ENCODE measurements at regions not wholly inside any gene's neighbourhood (a gene's known extent, or its start where the extent isn't known, plus 50 kb on each side); places are given as distances from the start of the nearest gene placed in this dataset.

DNA sequence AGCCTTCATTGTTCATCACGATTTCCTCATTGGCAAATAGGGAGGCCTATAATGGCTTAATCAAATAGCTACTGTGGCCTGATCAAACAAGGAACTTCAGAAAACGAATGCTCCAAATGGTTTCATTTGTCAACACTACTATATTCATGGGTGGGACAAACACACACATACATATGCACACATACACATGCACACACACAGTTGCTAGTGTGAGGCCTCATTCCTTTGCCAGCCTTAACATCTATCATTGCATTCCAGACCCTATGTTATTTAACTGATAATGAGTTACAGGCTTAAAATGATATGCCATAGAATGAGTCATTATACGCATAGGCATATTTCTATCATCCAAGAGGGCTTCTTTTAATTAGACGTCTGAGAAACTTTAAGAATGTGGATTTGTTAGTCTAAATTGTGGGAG, 140.2 kb downstream of the KLF5 start:
- DNase-seq (ENCODE audit: low spot score) = no peak

DNA sequence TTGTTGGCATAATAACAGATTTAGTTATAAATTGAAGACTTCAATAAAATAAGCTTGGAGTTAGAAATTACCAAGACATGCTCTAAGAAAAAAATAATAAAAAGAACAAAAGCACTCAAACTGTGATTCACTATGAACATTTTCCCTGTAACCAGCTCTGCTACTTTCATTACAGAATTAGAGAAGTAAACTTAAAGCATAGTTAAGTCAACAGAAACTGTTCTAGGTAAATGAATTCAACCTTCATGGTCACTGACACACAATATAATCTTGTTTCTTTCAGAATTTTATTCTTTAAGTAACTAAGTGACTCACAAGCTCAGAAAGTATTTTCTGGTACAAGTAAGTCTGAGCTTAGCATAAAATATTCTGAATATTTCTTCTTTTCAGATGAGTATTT, 136.3 kb downstream of the KLF5 start:
- DNase-seq (ENCODE audit: low spot score) = no peak

DNA sequence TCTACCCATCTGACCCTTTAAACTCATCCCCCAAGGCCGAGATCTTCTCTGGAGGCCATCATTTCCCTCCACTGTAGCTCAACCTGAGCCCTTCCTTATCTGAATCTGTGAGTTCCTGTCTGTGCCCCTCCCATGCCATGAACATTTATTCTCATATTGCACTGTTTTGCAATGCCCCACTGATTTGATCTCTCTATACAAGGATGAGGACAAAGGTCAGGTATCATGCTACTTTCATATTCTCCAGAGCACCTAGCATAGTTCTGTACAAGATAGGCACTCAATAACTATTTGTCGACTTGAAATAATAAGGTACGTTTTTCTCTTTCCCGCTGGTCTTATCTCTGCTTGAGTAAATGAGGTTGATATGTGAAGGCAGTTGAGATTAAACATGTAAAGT, 135.5 kb downstream of the KLF5 start:
- no peak for DNase-seq (ENCODE audit: low spot score)

DNA sequence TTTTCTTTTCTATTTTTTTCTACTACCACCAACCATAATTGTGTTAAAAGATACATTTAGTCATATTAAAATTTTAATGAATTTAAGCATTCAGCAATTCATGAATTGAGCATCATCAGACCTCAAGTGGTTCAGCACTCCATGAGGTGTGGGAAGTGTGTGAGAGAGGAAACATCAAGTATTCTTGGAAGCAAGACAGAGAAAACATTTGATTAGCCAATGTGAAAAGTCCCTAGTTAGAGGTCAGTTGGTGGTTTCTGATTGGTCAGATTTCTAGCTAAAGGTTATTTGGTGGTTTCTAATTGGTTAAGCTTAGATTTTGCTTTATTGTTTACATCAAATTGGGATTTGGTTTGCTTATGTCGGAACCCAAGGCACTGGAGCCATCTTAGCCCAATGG, 134.7 kb downstream of the KLF5 start:
- DNase-seq (ENCODE audit: low spot score) = no peak

DNA sequence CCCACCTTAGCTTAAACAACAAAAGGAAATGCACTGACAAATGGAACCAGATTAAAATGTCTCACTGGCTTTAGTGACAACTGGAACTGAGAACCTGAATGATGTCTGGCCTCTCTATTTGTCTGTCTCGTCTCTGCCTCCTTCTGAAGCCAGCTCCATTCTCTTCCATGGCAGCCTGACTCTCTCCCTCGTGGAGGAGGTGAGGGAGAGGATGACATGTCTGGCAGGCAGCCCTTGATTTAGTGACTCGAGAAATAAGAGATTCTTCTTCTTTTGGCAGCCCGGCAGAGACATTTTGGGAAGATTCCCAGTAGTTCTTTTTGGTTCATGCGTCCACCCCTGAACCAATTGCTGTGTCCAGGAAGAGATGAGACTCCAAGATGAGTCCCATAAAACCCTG, 131.7 kb downstream of the KLF5 start:
- no peak for DNase-seq (ENCODE audit: low spot score)

DNA sequence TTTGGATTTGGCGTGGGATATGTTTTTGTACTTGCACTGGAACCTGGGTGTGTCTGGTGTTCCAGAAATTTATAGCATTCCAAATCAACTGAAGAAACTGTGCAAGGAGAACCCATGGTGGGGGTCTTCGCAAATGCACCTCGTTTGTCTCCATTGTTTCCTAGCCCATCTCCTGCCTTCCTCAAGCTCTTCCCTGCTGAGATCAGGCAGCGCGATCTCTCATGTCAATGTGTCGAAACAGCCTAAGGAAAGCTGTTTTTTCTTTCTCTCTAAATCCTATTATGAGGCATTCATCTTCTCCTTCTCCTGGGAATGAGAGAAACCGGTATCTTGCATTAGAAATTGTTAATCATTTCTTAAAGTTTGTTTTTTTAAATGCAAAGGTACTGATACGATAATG, 131.0 kb downstream of the KLF5 start:
- no peak for DNase-seq (ENCODE audit: low spot score)

DNA sequence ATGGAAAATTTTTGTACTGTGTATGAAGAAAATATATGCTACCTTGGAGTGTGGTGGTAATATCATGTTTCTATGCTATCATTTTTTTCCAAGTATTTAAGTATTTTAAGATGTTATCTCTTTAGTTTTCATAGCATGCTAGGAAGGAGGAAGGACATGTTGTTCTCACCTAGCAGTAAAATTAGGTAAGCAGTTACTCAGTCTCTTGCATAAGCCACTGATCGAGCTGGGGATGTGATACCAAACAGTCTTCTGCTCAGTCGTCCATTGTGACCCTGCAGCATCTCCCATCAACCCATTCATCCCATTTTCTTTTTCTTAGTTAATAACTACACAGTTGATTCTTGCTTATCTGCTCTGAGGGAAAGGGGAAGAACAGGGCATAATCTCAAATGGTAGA, 130.6 kb downstream of the KLF5 start:
- no peak for DNase-seq (ENCODE audit: low spot score)

DNA sequence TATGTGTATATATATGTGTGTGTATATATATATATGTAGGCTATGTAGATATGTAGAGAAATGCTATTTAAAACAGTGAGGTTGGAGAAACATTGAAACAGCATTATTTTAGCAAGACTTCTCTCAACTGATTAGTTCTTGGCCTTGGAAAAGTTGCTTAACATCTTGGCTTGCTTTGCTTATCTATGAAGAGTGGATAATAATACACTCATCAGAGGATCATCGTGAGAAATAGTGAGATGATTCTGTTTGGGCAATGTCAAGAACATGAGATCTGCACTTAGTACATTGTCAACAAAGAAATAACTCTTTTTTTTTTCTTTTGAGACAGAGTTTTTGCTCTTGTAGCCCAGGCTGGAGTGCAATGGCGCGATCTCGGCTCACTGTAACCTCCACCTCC, 128.3 kb downstream of the KLF5 start:
- DNase-seq (ENCODE audit: low spot score) = no peak

DNA sequence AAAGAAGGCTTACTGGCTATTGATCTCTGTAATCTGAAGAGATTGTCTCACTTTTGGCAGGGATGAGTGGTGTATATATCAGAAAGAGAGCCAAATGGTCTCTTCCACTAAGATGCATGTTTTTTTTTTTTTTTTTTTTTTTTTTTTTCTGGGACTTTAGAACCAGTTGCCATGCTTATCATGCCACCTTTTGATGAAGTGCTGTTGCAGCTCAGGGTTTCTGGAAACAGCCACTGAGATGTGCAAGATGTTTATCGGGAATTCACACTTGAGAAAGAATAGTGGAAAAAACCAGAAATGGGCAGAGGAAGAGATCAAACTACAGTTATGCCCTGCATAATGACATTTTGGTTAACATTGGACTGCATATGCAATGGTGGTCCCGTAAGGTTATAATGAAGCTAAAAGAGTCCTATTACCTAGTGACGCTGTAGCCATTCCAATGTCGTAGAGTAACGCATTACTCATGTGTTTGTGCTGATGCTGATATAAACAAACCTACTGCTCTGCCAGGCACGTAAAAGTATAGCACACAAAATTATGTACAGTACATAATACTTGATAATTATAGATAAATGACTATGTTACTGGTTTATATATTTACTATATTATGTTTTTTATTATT, 121.0 kb downstream of the KLF5 start:
- DNase-seq (ENCODE audit: low spot score) = no peak

DNA sequence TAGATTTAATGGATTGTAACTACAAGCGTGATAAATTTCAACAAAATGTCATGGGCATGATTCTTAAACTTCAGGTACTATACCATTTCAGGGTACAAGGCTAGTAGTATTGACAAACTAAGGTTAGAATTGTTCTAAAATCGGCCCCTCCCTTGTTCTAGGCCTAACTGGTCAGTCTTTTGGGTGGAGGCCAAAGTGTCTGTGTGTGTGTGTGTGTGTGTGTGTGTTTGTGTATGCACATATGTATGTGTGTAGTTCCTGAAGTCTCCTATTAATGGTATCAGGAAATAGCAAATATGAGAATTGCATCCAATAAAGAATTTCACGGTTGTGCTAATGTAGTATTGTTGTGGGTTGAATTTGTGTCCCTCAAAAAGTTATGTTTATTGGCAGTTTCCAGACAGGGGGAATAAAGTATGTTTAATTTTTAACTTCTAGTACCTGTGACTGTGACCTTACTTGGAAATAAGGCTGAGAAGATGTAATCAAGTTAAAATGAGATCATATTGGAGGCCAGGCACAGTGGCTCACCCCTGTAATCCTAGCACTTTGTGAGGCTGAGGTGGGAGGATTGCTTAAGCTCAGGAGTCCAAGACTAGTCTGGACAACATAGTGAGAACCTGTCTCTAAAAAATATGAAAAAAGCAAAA, 119.2 kb downstream of the KLF5 start:
- no peak for DNase-seq (ENCODE audit: low spot score)

DNA sequence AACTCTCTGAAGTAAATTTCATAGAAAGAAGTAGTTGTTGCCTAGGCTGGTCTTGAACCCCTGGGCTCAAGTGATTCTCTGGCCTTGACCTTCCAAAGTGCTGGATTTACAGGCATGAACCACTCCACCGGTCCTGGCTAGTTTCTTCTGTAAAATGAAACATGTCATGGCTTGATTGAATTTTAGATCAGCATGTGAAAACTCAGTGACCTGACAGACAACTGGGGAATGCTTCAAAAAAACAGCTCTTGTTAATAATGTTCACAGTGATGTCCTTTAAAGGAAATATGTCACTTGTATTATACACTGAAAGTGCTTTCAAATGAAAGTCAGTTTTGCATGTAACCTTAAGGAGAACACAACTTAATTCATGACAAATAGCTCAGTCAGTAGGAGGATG, 118.2 kb downstream of the KLF5 start:
- DNase-seq (ENCODE audit: low spot score) = no peak

DNA sequence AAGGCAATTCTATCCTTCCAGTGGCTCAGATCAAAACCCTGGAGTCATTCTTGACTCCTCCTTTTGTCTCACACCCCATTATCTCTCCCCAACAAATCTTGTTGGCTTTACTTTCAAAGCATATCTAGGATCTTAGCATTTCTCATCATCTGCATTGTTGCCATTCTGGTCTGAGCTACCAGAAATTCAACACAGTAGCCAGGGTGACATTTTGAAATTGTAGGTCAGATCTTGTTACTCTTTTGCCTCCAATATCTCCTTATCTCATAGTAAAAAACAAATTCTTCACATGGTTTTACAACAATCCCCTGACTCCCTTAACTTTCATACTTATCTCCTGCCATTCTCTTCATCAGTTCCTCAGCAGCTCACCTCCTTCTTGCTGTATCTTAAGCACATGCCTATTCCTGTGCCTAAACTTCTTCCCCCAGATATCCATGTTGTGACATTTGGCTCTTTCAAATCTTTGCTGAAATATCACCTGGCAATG, 115.8 kb downstream of the KLF5 start:
- no peak for DNase-seq (ENCODE audit: low spot score)

DNA sequence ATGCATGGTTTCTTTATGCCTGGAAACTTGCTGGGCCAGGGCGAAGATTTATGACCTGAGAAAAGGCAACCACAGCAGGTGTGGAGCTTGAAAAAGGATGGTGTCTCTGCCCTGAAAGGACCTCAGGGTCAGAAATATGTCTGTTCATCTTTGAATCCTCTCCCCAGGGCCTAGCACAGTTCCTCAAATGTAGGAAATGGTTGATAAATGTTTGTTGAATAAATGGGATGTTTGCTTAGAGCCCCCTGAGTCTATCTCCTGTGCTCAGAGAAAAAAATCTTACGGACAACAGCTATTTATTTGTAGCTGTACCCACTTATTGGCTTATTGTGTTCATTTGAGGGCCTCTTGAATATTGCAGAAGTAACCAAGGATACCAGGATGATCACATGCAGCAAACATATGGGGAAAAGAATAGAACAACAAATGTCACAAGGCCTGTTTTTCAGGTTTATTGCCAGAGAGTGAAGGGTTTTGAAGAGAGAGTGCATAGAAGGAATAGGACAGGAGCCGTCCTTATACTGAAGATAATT, 114.5 kb downstream of the KLF5 start:
- no peak for DNase-seq (ENCODE audit: low spot score)

DNA sequence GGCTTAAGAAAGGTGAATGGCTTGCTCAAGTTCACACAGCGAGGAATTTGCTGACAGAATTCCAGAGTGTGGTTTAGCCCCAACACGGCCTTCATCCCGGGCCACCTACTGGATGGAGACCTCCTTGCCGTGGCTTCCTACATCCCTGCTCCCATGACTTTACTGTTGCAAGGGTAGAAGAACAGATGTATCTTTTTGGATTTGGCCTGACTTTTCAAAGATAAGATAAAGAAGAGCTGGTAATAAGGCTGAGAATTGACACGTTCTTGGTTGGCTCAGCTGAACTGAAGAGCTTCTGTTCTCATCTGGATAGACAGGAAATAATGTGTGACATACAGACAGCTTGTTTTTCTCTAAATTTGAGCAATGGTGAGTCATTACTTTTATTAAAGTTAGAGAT, 113.1 kb downstream of the KLF5 start:
- no peak for DNase-seq (ENCODE audit: low spot score)

DNA sequence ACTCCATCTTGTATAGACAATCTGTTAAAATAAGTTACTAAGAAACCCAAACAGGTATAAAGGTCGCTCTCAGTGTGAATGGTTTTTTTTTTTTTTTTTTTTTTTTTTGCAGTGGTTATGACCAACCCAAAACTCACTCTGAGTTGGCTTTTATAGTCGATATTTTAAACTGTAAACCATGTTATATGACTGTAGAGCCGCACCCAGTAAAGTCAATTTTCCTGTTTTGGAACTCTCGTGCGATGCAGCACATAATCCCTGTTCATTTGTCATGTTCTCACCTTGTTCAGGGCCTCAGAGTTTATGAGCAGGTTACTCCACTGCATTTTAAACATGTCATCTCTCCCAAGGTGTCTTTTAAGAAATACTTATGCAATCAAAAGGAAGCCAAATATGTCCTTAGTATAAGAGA, 112.5 kb downstream of the KLF5 start:
- DNase-seq (ENCODE audit: low spot score) = no peak

DNA sequence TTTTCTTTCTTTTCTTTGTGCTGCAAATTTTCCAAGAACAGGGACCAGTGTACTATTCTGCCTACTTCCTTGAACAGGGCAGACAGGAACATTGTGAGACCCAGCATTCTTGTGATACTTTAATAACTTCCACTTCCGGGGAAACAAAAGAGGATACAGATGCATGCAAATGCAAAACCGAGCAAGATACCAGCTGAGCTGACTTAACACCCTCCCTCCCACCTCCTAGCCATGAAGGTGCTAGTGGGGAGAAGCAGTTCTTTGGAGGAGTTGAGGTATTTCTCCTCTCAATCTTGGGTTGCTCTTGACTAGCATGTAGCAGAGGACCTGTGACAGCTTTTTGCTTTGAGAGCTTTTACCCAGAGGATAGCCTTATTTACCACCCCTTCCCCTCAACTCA, 111.2 kb downstream of the KLF5 start:
- no peak for DNase-seq (ENCODE audit: low spot score)

DNA sequence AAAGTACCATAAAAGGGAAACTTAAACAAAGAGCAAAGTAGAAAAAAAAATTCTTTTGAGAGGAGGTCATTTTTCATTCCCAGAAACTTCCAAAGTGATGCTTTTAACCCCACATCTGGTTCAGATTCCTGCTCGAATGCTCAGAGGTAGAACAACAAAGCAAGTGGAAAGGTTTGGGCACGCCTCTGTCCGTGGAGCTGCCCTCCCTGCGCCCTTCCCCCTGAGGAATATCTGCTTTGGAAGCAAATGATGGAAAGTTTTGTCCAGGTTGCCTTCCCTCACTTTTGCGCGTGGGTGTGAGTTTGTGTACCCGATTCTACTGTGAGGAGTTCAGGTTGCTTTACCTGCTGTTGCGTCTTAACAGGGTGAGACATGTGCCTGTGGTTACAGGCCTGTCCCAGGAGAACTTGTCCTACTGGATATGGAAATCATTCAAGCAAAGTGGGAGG, 110.2 kb downstream of the KLF5 start:
- DNase-seq (ENCODE audit: low spot score) = no peak

DNA sequence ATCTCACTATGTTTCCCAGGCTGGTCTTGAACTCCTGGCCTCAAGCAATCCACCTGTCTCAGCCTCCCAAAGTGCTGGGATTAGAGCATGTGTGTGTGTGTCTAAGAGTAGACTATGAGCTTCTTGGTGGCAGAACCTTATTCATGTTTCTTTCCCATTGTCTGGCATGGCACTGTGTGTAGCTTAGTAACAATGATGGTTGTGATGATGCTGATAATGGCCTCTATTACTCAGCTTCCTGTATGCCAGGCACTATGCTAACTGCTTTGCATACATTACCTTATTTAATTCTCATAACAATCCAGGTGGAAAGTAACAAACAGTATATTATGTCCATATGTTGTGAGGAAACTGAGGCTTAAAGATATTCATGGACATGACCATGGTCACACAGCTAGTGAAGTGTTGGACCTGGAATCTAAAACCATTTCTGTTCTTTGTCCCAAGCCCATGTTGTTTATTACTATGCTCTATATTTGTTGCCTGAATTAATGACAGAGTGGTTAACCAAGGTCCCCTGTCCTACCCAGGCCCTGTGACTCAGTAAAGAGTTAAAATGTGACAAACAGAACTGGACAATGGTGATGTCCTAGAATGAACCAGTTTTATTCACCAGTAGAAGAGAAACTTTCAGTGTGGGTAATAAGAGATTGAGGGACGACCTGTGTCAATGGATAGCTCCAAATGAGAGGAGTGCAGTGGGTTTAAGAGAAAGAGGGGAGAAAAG, 109.6 kb downstream of the KLF5 start:
- no peak for DNase-seq (ENCODE audit: low spot score)

DNA sequence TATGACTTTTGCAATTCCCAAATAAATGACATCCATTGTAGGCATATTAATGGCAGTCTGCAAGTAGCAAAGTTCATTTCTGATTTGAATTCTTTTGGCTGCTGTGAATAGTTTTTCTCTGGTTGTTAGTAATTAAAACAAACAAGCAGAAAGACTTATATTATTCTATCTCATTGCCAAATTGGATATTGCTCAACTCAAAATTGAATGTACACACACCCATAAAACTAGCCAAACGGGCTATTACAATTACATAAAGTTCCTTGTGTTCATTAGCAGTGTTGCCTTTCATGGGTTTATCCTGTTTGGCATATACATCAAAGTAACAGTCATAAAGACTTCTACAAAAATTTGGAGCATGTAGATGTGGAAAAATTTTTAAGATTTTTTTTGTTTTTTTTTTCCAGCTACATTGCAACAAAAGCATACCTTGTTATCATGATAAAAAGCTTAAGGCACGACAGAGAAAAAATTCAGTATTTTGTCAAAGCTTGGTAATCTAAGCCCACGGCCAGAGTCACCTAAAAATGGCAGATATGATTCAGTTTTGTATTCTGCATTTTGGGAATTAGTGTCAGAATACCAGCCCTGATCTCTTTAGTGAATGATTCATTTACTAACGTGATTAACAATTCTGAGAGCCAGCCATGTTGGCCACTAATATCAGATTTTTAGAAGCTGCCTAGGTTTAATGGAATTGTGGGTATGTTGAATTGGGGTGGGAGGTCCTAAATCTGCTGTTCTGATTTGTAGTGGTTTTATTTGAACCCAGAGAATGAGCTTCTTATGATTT, 108.4 kb downstream of the KLF5 start:
- DNase-seq (ENCODE audit: low spot score) = no peak

DNA sequence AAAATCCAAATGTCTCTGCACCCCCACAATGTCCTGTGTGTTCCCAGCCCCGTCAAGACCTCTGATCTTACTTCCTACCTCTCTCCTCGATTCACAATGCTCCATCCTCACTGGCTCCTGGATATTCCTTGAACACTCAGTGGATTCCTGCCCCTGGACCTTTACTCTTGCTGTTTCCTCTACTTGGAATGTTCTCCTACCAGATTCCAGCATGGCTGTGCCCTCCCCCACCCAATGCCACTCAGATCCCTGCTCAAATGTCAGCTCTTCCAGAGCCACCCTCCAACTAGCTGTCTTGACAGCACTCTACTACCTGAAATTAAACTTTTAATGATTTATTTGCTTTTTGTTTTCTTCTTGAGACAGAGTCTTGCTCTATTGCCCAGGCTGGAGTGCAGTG, 107.4 kb downstream of the KLF5 start:
- DNase-seq (ENCODE audit: low spot score) = no peak

DNA sequence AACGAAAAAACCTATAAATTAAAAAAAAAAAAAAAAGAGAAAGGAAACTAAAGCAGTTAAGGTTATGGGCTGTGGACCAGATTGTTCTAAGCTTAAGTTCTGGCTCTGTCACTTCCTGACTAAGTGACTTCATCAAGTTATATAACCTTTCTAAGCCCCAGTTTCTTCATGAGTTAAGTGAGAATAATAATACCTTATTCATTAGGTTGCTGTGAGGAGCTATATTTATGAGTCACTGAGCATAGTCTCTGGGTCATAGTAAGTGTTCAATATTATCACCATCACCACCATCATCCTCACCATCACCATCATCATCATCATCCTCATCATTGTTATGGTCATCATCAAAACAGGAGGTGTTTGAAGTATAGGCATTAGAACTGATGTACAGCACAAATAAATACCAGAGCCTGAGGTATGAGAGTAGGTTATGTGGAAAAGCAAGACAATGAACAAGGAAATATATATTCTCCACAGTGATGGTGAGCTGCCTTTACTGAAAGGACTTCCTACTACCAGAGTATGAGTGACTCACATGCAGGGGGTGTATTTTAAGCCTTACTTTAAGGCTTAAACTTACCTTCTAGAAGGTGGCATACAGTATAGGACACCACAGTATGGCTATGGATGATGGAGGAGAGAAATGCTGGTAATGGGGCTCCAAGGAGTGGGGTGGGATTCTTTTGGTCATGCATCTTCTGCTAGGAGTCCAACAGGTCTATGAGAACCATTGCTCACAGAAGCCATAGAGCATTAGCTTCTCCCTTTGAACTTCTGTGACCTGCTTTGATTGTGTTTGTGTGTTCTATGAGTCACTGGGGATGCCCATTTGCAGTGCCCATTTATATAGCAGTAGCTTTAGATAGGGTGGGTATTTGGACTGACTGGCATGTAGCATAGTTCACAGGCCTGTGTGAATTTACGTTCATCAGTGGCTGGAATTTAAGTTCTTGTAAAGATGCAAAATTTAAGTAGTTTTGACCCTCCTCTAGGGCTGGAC, 104.4 kb downstream of the KLF5 start:
- no peak for DNase-seq (ENCODE audit: low spot score)

Measured in AG08396 (cell line).